ENCODE measurements at regions not wholly inside any gene's neighbourhood (a gene's known extent, or its start where the extent isn't known, plus 50 kb on each side); places are given as distances from the start of the nearest gene placed in this dataset.

DNA sequence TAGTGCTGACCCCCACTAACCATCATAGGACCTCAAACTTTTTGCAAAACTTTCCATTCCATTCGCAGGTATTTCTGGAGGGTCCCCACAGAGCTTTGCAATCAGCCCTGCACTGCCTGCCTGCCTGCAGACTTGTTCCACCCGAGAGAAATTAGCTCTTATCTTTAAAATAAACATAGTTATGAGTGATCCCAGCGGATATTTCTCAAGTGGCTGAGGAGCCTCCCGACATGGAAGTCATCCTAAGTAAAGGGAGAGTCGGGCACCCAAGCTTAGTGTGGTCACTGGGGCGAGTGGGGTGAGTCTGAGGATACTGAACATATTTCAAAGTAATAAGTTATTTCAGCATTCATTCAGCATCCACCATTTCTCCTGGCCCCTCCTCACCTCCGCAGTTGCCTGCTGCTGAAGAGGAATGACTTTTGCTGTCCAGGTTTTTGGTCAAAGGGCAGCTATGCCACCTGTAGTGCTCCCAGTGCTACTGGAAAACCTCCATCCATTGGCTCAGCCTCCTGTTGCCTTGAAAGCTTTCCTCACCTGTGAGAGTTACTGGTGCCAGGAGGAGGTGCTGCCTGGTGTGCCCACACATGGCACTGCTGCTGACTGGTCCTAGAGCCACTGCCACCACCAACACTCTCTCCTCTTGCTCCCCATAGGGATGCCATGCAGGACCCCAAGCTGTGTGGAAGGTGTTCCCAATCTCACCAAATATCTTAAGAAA, 89.7 kb upstream of the PCSK1 start:
- Histone ChIP-seq H2BK5ac (ENCODE audit: low read length) (no peak overlapping the region), H3K4ac (ENCODE audit: low read depth, low read length) (no peak overlapping the region), H3K4me1 (ENCODE audit: control insufficient read depth, low read depth, low read length) (peaks cover 2% of the 10 kb centered on the region), H3K4me2 (ENCODE audit: low read length) (no peak overlapping the region), H3K9ac (ENCODE audit: low read length) (no peak overlapping the region), H3K79me2 (ENCODE audit: control insufficient read depth, insufficient read depth, low read length) (no peaks in the 10 kb centered on the region), H3K36me3 (ENCODE audit: control insufficient read depth, insufficient read depth, low read length) (no peaks in the 10 kb centered on the region), H3K4me3 (ENCODE audit: low read length) (no peak overlapping the region), H3K27ac (ENCODE audit: low read depth, low read length) (no peak overlapping the region), H4K5ac (ENCODE audit: low read length) (no peak overlapping the region), H3K79me1 (ENCODE audit: low read length) (no peaks in the 10 kb centered on the region), H3K18ac (ENCODE audit: low read length) (no peak overlapping the region), H3K27me3 (ENCODE audit: insufficient read depth, low read length, poor library complexity) (no peaks in the 10 kb centered on the region), H3K56ac (ENCODE audit: low read length) (no peak overlapping the region), H3K23ac (ENCODE audit: low read length) (peak overlapping the region; percentile 25), H2AK5ac (ENCODE audit: low read length) (no peak overlapping the region), H4K8ac (ENCODE audit: low read depth, low read length) (no peak overlapping the region), H2BK15ac (replicated peaks; ENCODE audit: low read depth) (no peak overlapping the region), H2BK120ac (ENCODE audit: low read depth, low read length) (no peak overlapping the region)
- WGBS (ENCODE audit: extremely low coverage, insufficient coverage, low lambda C conversion rate), result no CpG with 5 or more reads among the region's 7 CpGs
- no peak for DNase-seq

DNA sequence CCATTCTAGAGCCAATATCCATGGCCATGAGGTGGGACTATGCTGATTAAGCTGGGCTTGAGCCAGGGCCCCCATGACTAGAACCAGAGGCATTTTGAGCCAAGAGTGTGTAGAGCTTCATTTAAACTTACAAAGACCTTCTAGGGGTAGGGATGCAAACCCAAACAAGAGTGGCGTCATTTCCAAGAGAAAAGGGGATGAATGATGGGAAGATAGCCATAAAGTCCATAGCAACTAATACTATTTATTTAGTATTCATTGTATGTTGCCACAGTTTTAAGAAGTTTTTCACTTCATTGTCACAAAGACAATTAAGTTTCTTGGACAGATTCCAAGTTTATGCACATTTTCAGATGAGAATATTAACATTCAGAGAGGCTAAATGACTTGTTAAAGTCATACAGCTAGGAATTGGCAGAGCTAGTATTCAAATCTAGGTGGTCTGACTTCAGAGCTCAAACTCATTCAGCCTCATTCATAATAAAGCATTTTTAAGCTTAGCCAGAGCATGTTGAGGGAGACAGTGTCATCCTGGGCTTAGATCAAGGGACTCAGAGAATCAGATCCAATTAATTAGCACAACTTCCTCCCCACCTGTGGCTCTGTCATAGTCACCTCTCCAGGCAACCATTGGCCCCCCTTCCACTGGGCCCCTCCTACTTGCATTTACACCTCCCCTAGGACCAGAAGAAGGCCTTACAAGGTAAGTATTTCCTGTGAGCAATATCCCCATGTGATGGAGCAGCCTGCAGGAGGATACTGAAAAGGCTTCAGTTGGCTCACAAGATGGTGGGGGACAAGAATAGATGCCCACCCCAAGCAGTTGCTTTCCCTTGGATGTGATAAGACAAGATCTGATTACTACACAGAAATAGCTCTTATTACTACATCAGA, 95.0 kb upstream of the PCSK1 start:
- H2BK5ac ChIP-seq (ENCODE audit: low read length), result no peak overlapping the region
- no peak overlapping the region for H2BK120ac ChIP-seq (ENCODE audit: low read depth, low read length)
- no peaks in the 10 kb centered on the region for H3K79me2 ChIP-seq (ENCODE audit: control insufficient read depth, insufficient read depth, low read length)
- H3K79me1 ChIP-seq (ENCODE audit: low read length), result no peaks in the 10 kb centered on the region
- WGBS (ENCODE audit: extremely low coverage, insufficient coverage, low lambda C conversion rate), result no CpG with 5 or more reads among the region's 1 CpG
- H3K36me3 ChIP-seq (ENCODE audit: control insufficient read depth, insufficient read depth, low read length), result no peaks in the 10 kb centered on the region
- H3K4me3 ChIP-seq (ENCODE audit: low read length), result no peak overlapping the region
- no peak overlapping the region for H3K56ac ChIP-seq (ENCODE audit: low read length)
- H3K27me3 ChIP-seq (ENCODE audit: insufficient read depth, low read length, poor library complexity), result no peaks in the 10 kb centered on the region
- H4K5ac ChIP-seq (ENCODE audit: low read length), result no peak overlapping the region
- DNase-seq, result peak; percentile 33
- H3K27ac ChIP-seq (ENCODE audit: low read depth, low read length), result no peak overlapping the region
- no peak overlapping the region for H3K4me2 ChIP-seq (ENCODE audit: low read length)
- H2BK15ac ChIP-seq (replicated peaks; ENCODE audit: low read depth), result no peak overlapping the region
- no peak overlapping the region for H4K8ac ChIP-seq (ENCODE audit: low read depth, low read length)
- no peak overlapping the region for H3K9ac ChIP-seq (ENCODE audit: low read length)
- no peak overlapping the region for H3K23ac ChIP-seq (ENCODE audit: low read length)
- no peak overlapping the region for H3K4ac ChIP-seq (ENCODE audit: low read depth, low read length)
- H3K18ac ChIP-seq (ENCODE audit: low read length), result no peak overlapping the region
- peaks cover 2% of the 10 kb centered on the region for H3K4me1 ChIP-seq (ENCODE audit: control insufficient read depth, low read depth, low read length)
- H2AK5ac ChIP-seq (ENCODE audit: low read length), result no peak overlapping the region

DNA sequence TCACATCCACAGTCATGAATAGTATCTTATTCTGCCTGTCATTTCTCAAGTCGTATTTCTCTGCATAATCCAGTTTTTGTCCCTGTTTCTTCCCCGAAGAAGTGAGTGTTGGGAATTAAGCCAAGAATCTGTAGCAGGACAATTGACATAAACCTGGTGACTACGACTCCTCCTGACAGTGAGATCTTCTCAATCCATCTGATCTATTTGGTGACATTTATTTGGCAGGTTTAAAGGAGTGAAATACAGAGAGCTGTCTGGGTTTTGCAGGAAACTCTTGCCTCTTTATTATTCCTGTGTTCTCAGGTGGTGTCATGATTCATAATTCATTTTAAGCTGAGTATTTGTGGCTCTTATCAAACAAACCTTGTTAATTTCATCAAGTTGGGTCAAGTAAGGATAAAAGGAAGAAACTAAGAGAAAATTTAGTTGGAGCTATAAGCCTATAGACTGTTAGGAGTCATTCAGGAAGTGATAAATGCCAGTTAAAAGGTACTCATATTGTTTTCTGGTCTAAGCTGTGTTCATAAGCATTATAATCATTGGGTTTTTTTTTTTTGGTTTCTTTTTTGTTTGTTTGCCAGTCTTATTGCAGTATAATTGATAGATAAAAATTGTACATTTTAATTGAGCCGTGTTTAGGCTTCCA, 95.9 kb upstream of the PCSK1 start:
- H4K8ac ChIP-seq (ENCODE audit: low read depth, low read length), result no peak overlapping the region
- H3K4me2 ChIP-seq (ENCODE audit: low read length), result no peak overlapping the region
- H3K18ac ChIP-seq (ENCODE audit: low read length), result no peak overlapping the region
- no peaks in the 10 kb centered on the region for H3K79me1 ChIP-seq (ENCODE audit: low read length)
- WGBS (ENCODE audit: extremely low coverage, insufficient coverage, low lambda C conversion rate), result no CpG with 5 or more reads among the region's 4 CpGs
- DNase-seq, result no peak
- no peak overlapping the region for H2BK5ac ChIP-seq (ENCODE audit: low read length)
- no peak overlapping the region for H4K5ac ChIP-seq (ENCODE audit: low read length)
- H3K23ac ChIP-seq (ENCODE audit: low read length), result no peak overlapping the region
- H3K4me3 ChIP-seq (ENCODE audit: low read length), result no peak overlapping the region
- no peak overlapping the region for H3K4ac ChIP-seq (ENCODE audit: low read depth, low read length)
- no peaks in the 10 kb centered on the region for H3K27me3 ChIP-seq (ENCODE audit: insufficient read depth, low read length, poor library complexity)
- no peak overlapping the region for H2BK15ac ChIP-seq (replicated peaks; ENCODE audit: low read depth)
- H3K56ac ChIP-seq (ENCODE audit: low read length), result no peak overlapping the region
- no peak overlapping the region for H3K9ac ChIP-seq (ENCODE audit: low read length)
- H3K27ac ChIP-seq (ENCODE audit: low read depth, low read length), result no peak overlapping the region
- H3K36me3 ChIP-seq (ENCODE audit: control insufficient read depth, insufficient read depth, low read length), result no peaks in the 10 kb centered on the region
- H2BK120ac ChIP-seq (ENCODE audit: low read depth, low read length), result no peak overlapping the region
- H3K79me2 ChIP-seq (ENCODE audit: control insufficient read depth, insufficient read depth, low read length), result no peaks in the 10 kb centered on the region
- H2AK5ac ChIP-seq (ENCODE audit: low read length), result no peak overlapping the region
- peaks cover 2% of the 10 kb centered on the region for H3K4me1 ChIP-seq (ENCODE audit: control insufficient read depth, low read depth, low read length)

DNA sequence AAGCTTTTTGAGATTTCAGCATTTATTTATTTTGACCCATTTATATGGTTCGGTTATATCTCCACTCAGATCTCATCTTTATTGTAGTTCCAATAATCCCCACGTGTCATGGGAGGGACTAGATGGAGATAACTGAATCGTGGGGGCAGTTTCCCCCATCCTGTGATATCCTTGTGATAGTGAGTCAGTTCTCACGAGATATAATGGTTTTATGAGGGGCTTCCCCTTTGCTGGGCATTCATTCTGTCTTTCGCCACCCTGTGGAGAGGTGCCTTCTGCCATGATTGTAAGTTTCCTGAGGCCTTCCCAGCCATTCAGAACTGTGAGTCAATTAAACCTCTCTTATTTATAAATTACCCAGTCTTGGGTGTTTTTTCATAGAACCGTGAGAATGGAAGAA, 96.5 kb upstream of the PCSK1 start:
- Histone ChIP-seq H3K4me2 (ENCODE audit: low read length) (no peak overlapping the region), H3K27ac (ENCODE audit: low read depth, low read length) (no peak overlapping the region), H3K79me2 (ENCODE audit: control insufficient read depth, insufficient read depth, low read length) (no peaks in the 10 kb centered on the region), H3K4ac (ENCODE audit: low read depth, low read length) (no peak overlapping the region), H3K27me3 (ENCODE audit: insufficient read depth, low read length, poor library complexity) (no peaks in the 10 kb centered on the region), H3K9ac (ENCODE audit: low read length) (no peak overlapping the region), H2BK5ac (ENCODE audit: low read length) (no peak overlapping the region), H3K23ac (ENCODE audit: low read length) (no peak overlapping the region), H2BK15ac (replicated peaks; ENCODE audit: low read depth) (no peak overlapping the region), H3K79me1 (ENCODE audit: low read length) (no peaks in the 10 kb centered on the region), H3K18ac (ENCODE audit: low read length) (no peak overlapping the region), H3K4me3 (ENCODE audit: low read length) (no peak overlapping the region), H3K4me1 (ENCODE audit: control insufficient read depth, low read depth, low read length) (peaks cover 2% of the 10 kb centered on the region), H4K5ac (ENCODE audit: low read length) (no peak overlapping the region), H2BK120ac (ENCODE audit: low read depth, low read length) (no peak overlapping the region), H4K8ac (ENCODE audit: low read depth, low read length) (no peak overlapping the region), H3K56ac (ENCODE audit: low read length) (no peak overlapping the region), H2AK5ac (ENCODE audit: low read length) (no peak overlapping the region), H3K36me3 (ENCODE audit: control insufficient read depth, insufficient read depth, low read length) (no peaks in the 10 kb centered on the region)
- WGBS (ENCODE audit: extremely low coverage, insufficient coverage, low lambda C conversion rate), result no CpG with 5 or more reads among the region's 6 CpGs
- DNase-seq, result no peak

DNA sequence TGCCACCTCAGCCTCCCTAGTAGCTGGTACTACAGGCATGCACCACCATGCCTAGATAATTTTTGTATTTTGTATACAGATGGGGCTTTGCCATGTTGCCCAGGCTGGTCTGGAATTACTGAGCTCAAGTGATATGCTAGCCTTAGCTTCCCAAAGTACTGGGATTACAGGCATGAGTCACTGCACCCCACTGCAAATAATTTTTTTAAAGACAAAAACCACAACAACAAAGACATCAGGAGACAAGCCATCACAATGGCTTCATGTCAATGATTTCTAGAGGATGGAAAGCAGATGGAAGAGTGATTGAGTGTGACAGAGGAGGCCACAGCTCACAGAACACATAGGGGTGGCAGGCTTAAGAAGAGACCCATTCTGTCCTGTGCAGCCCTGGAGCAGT, 97.9 kb upstream of the PCSK1 start:
- H3K56ac ChIP-seq (ENCODE audit: low read length), result no peak overlapping the region
- H3K27me3 ChIP-seq (ENCODE audit: insufficient read depth, low read length, poor library complexity), result no peaks in the 10 kb centered on the region
- no peak overlapping the region for H3K4ac ChIP-seq (ENCODE audit: low read depth, low read length)
- no peaks in the 10 kb centered on the region for H3K79me2 ChIP-seq (ENCODE audit: control insufficient read depth, insufficient read depth, low read length)
- peaks cover 2% of the 10 kb centered on the region for H3K4me1 ChIP-seq (ENCODE audit: control insufficient read depth, low read depth, low read length)
- no peak overlapping the region for H3K4me3 ChIP-seq (ENCODE audit: low read length)
- no peaks in the 10 kb centered on the region for H3K79me1 ChIP-seq (ENCODE audit: low read length)
- H4K5ac ChIP-seq (ENCODE audit: low read length), result no peak overlapping the region
- no peak overlapping the region for H3K27ac ChIP-seq (ENCODE audit: low read depth, low read length)
- H3K36me3 ChIP-seq (ENCODE audit: control insufficient read depth, insufficient read depth, low read length), result no peaks in the 10 kb centered on the region
- no peak overlapping the region for H3K18ac ChIP-seq (ENCODE audit: low read length)
- H2AK5ac ChIP-seq (ENCODE audit: low read length), result no peak overlapping the region
- no peak overlapping the region for H3K9ac ChIP-seq (ENCODE audit: low read length)
- H2BK15ac ChIP-seq (replicated peaks; ENCODE audit: low read depth), result no peak overlapping the region
- no peak overlapping the region for H2BK120ac ChIP-seq (ENCODE audit: low read depth, low read length)
- H3K23ac ChIP-seq (ENCODE audit: low read length), result no peak overlapping the region
- no peak overlapping the region for H4K8ac ChIP-seq (ENCODE audit: low read depth, low read length)
- H2BK5ac ChIP-seq (ENCODE audit: low read length), result no peak overlapping the region
- DNase-seq, result no peak
- H3K4me2 ChIP-seq (ENCODE audit: low read length), result no peak overlapping the region
